ENCODE measurements at regions not wholly inside any gene's neighbourhood (a gene's known extent, or its start where the extent isn't known, plus 50 kb on each side); places are given as distances from the start of the nearest gene placed in this dataset.

GRCh38 chr18:24776019-24776418 is 315.6 kb downstream of the HRH4 start:
- Histone ChIP-seq H3K4me3 (ENCODE audit: insufficient read depth, low read depth, low read length) (no peak overlapping the region), H2AFZ (replicated peaks; ENCODE audit: low read length, poor library complexity) (no peak overlapping the region), H2BK15ac (ENCODE audit: low read depth, low read length) (no peak overlapping the region), H3K14ac (replicated peaks; ENCODE audit: low read depth, low read length) (no peak overlapping the region), H3K9me1 (ENCODE audit: insufficient read depth, low read length) (no peaks in the 10 kb centered on the region), H4K5ac (ENCODE audit: low read depth, low read length) (no peak overlapping the region), H4K8ac (ENCODE audit: low read depth in 2 of 2, low read length in 2 of 2) (no peak overlapping the region), H2BK20ac (ENCODE audit: low read depth, low read length) (no peak overlapping the region), H3K56ac (ENCODE audit: extremely low read depth, insufficient read depth, low read length) (no peak overlapping the region), H3K9me3 (ENCODE audit: control insufficient read depth, insufficient read depth, low read length) (no peaks in the 10 kb centered on the region), H3K4ac (ENCODE audit: low read depth, low read length) (no peak overlapping the region), H2BK120ac (ENCODE audit: low read depth, low read length) (no peak overlapping the region), H2BK5ac (ENCODE audit: low read depth, low read length, poor library complexity, severe bottlenecking) (no peak overlapping the region), H3K4me1 (ENCODE audit: control insufficient read depth, insufficient read depth, low read length) (peaks cover 1% of the 10 kb centered on the region; the same call in 1 of the 2 replicates), H3K27me3 (ENCODE audit: control insufficient read depth, insufficient read depth, low read length) (no peaks in the 10 kb centered on the region), H3K27ac (ENCODE audit: insufficient read depth, low read length) (no peak overlapping the region), H2AK5ac (ENCODE audit: low read depth, low read length) (no peak overlapping the region), H3K9ac (ENCODE audit: low read depth, low read length) (no peak overlapping the region), H3K79me1 (ENCODE audit: low read depth in 1 of 2, low read length in 2 of 2) (no peaks in the 10 kb centered on the region), H3K4me2 (ENCODE audit: low read depth, low read length) (no peak overlapping the region), H3K18ac (ENCODE audit: low read depth, low read length) (no peak overlapping the region), H3K36me3 (ENCODE audit: control insufficient read depth, insufficient read depth, low read length) (0 out of 2 replicates have a peak, but pooled peaks cover 1% of the 10 kb centered on the region), H4K20me1 (ENCODE audit: insufficient read depth, low read length) (no peaks in the 10 kb centered on the region), H2AK9ac (replicated peaks; ENCODE audit: low read depth, low read length, poor library complexity) (no peak overlapping the region), H3K23ac (ENCODE audit: low read depth, low read length) (no peak overlapping the region), H4K91ac (ENCODE audit: insufficient read depth, low read depth, low read length) (no peak overlapping the region)
- DNase-seq (no peak), ATAC-seq (ENCODE audit: low read depth) (no peak)
- in situ Hi-C loops (cut with MboI; ENCODE audit: low sequenced_read_pairs) (no loop called here), intact Hi-C loops (cut with micrococcal nuclease) (no loop called here), dilution Hi-C loops (cut with HindIII; ENCODE audit: low sequenced_read_pairs, unreplicated experiment) (no loop called here)
- CTCF ChIA-PET, result no interaction called here
- TF ChIP-seq MAFK (IDR thresholded peaks at IDR 0.05; ENCODE audit: low read depth, low read length) (no peak), BHLHE40 (IDR thresholded peaks at IDR 0.05; ENCODE audit: low read depth, low read length) (no peak), ELK1 (IDR thresholded peaks at IDR 0.05; ENCODE audit: borderline replicate concordance, low read depth, low read length) (no peak), FOS (IDR thresholded peaks at IDR 0.05; ENCODE audit: low read depth, low read length) (no peak)
- POLR2A ChIA-PET (ENCODE audit: unreplicated experiment), result no interaction called here
- BruUV-seq (replicated peaks), result no TSS peak
